Upper lobe of left lung (tissue), 6 donors: ENCODE measurements at regions not wholly inside any gene's neighbourhood (a gene's known extent, or its start where the extent isn't known, plus 50 kb on each side); places are given as distances from the start of the nearest gene placed in this dataset.

Source experiments
- ATAC-seq, 2 donors: fragments of 200-7000 bp; cut with Tn5 transposase; one replicate each; pipeline ENCODE4 v1.9.1; 2022; ENCODE audit warnings: mild to moderate bottlenecking in 2 of 2, moderate library complexity in 2 of 2; ENCODE audit not compliant: low FRiP score in 2 of 2
- DNase-seq, 2 donors: peaks; one replicate each; pipeline ENCODE4 v3.0.0-alpha.2; 2019 to 2020
- H3K27ac ChIP-seq, 4 donors: fragments of 200-600 bp; sonication (generic); one replicate each; pipeline ENCODE4 v1.5.1; 2016 to 2019
- H3K27me3 ChIP-seq, 4 donors: fragments of 200-600 bp; sonication (generic); one replicate each; pipeline ENCODE4 v1.5.1; 2017 to 2019
- H3K36me3 ChIP-seq, 4 donors: fragments of 200-600 bp; sonication (generic); one replicate each; pipeline ENCODE4 v1.5.1; 2016 to 2019
- H3K4me1 ChIP-seq, 4 donors: fragments of 200-600 bp; sonication (generic); one replicate each; pipeline ENCODE4 v1.5.1; 2018 to 2019
- H3K4me3 ChIP-seq, 4 donors: fragments of 200-600 bp; sonication (generic); one replicate each; pipeline ENCODE4 v1.5.1; 2017 to 2019; ENCODE audit warnings: mild to moderate bottlenecking in 2 of 4, moderate library complexity in 1 of 4
- H3K9me3 ChIP-seq, 4 donors: fragments of 200-600 bp; sonication (generic); one replicate each; pipeline ENCODE4 v1.5.1; 2018 to 2019
- CTCF ChIP-seq, 6 experiments: fragments of 450-650 bp in 4 of 6; fragments of 200-600 bp in 2 of 6; sonication (generic) in 2 of 6; IDR thresholded peaks; one replicate each; pipeline ENCODE4 v1.5.1; 2016 to 2019; ENCODE audit warnings: antibody characterized with exemption in 6 of 6
- EP300 ChIP-seq, 4 donors: sonication (generic); formaldehyde crosslinking; IDR thresholded peaks; one replicate each; pipeline ENCODE4 v1.5.1; 2017; ENCODE audit warnings: antibody characterized with exemption in 4 of 4, control low read depth in 2 of 4
- POLR2A ChIP-seq, 4 donors: fragments of 450-650 bp; IDR thresholded peaks; one replicate each; pipeline ENCODE4 v1.5.1; 2016 to 2017; ENCODE audit warnings: antibody characterized with exemption in 4 of 4, mild to moderate bottlenecking in 2 of 4
- POLR2AphosphoS5 ChIP-seq, 2 donors: sonication (generic); formaldehyde crosslinking; IDR thresholded peaks; one replicate each; pipeline ENCODE4 v1.5.1; 2017; ENCODE audit warnings: antibody characterized with exemption in 2 of 2
- WGBS, 2 donors: methylation state at CpG; one replicate each; pipeline ENCODE4 v1.1.5; 2017 to 2018; 5-methylcytosine and 5-hydroxymethylcytosine counted together
- donor health status: DM: no; HTN: no; CAD: no; lungs with moderate emphysema.
- donor health status: DM: no; HTN: yes; CAD: no; lungs with severe emphysema.

GRCh38 chr12:92218394-92219077, 72.9 kb upstream of the BTG1 start:
- Histone ChIP-seq H3K36me3 (no peaks in the 10 kb centered on the region), H3K4me1 (peaks cover 0 to 5% (median 0%) of the 10 kb centered on the region in 4 donors), H3K4me3 (no peak overlapping the region), H3K27ac (peak overlapping the region in 2 of 4 donors; percentile 23 to 40), H3K27me3 (no peaks in the 10 kb centered on the region), H3K9me3 (no peaks in the 10 kb centered on the region)
- TF ChIP-seq EP300 (IDR thresholded peaks at IDR 0.05) (no peak), POLR2A (IDR thresholded peaks at IDR 0.05) (no peak), CTCF (IDR thresholded peaks at IDR 0.05) (no peak), POLR2AphosphoS5 (IDR thresholded peaks at IDR 0.05) (no peak)
- 77 to 80% methylated on average over 3 of the region's 3 CpGs for WGBS, 2 donors
- ATAC-seq: peak in 1 of 2 donors; percentile 72
- no peak for DNase-seq

- H3K4me1 ChIP-seq: peaks cover 0 to 5% (median 0%) of the 10 kb centered on the region in 4 donors
- WGBS, 2 donors: 9 to 36% methylated on average over 1 of the region's 1 CpG
- no peak overlapping the region for H3K4me3 ChIP-seq
- H3K36me3 ChIP-seq: no peaks in the 10 kb centered on the region
- H3K9me3 ChIP-seq: no peaks in the 10 kb centered on the region
- no peaks in the 10 kb centered on the region for H3K27me3 ChIP-seq
- no peak for ATAC-seq
- no peak overlapping the region for H3K27ac ChIP-seq
- no peak for DNase-seq
- TF ChIP-seq CTCF (IDR thresholded peaks at IDR 0.05): no peak
- no peak for TF ChIP-seq POLR2AphosphoS5 (IDR thresholded peaks at IDR 0.05)
- TF ChIP-seq POLR2A (IDR thresholded peaks at IDR 0.05): no peak
- TF ChIP-seq EP300 (IDR thresholded peaks at IDR 0.05): no peak
Measured at GRCh38 chr12:92216092-92216491, 70.4 kb upstream of the BTG1 start.

GRCh38 chr12:92215358-92215757, 69.7 kb upstream of the BTG1 start:
- peaks cover 0 to 5% (median 0%) of the 10 kb centered on the region in 4 donors for H3K4me1 ChIP-seq
- H3K27me3 ChIP-seq: no peaks in the 10 kb centered on the region
- no peak for DNase-seq
- H3K9me3 ChIP-seq: no peaks in the 10 kb centered on the region
- WGBS, 2 donors: 98 to 99% methylated on average over 5 of the region's 5 CpGs
- no peak overlapping the region for H3K27ac ChIP-seq
- no peaks in the 10 kb centered on the region for H3K36me3 ChIP-seq
- TF ChIP-seq CTCF (IDR thresholded peaks at IDR 0.05) (no peak), POLR2AphosphoS5 (IDR thresholded peaks at IDR 0.05) (no peak), EP300 (IDR thresholded peaks at IDR 0.05) (no peak), POLR2A (IDR thresholded peaks at IDR 0.05) (no peak)
- no peak for ATAC-seq
- no peak overlapping the region for H3K4me3 ChIP-seq

- ATAC-seq (no peak), DNase-seq (no peak)
- H3K27ac ChIP-seq: no peak overlapping the region
- no peaks in the 10 kb centered on the region for H3K27me3 ChIP-seq
- TF ChIP-seq EP300 (IDR thresholded peaks at IDR 0.05) (no peak), POLR2A (IDR thresholded peaks at IDR 0.05) (no peak), CTCF (IDR thresholded peaks at IDR 0.05) (no peak), POLR2AphosphoS5 (IDR thresholded peaks at IDR 0.05) (no peak)
- H3K4me3 ChIP-seq: no peak overlapping the region
- peaks cover 8 to 21% (median 15%) of the 10 kb centered on the region in 4 donors for H3K4me1 ChIP-seq
- H3K36me3 ChIP-seq: no peaks in the 10 kb centered on the region
- WGBS, 2 donors: 80 to 84% methylated on average over 2 of the region's 2 CpGs
- no peaks in the 10 kb centered on the region for H3K9me3 ChIP-seq
Measured at GRCh38 chr12:92213166-92213565, 67.5 kb upstream of the BTG1 start.

- no peak for ATAC-seq
- Histone ChIP-seq H3K4me1 (peaks cover 14 to 28% (median 16%) of the 10 kb centered on the region in 4 donors), H3K4me3 (no peak overlapping the region), H3K36me3 (no peaks in the 10 kb centered on the region), H3K9me3 (no peaks in the 10 kb centered on the region), H3K27ac (no peak overlapping the region), H3K27me3 (no peaks in the 10 kb centered on the region)
- TF ChIP-seq POLR2AphosphoS5 (IDR thresholded peaks at IDR 0.05) (no peak), POLR2A (IDR thresholded peaks at IDR 0.05) (no peak), CTCF (IDR thresholded peaks at IDR 0.05) (no peak), EP300 (IDR thresholded peaks at IDR 0.05) (no peak)
- no peak for DNase-seq
- 84 to 93% methylated on average over 4 of the region's 4 CpGs for WGBS, 2 donors
Measured at GRCh38 chr12:92210071-92210470, 64.4 kb upstream of the BTG1 start.
